ENCODE measurements at regions not wholly inside any gene's neighbourhood (a gene's known extent, or its start where the extent isn't known, plus 50 kb on each side); places are given as distances from the start of the nearest gene placed in this dataset.

GRCh38 chr4:100086766-100087431 lies 103.4 kb downstream of the DDIT4L start:
- Histone ChIP-seq H3K27ac (ENCODE audit: extremely low read depth, low read depth, low read length) (no peak overlapping the region), H3K79me2 (ENCODE audit: control insufficient read depth, insufficient read depth, low read length) (no peaks in the 10 kb centered on the region), H3K9me3 (replicated peaks; ENCODE audit: control insufficient read depth, insufficient read depth, low read depth, low read length) (no peaks in the 10 kb centered on the region), H3K36me3 (ENCODE audit: control insufficient read depth, insufficient read depth, low read length) (no peaks in the 10 kb centered on the region), H3K9ac (ENCODE audit: insufficient read depth in 1 of 2, low read depth in 2 of 2, low read length in 2 of 2) (no peak overlapping the region), H4K20me1 (replicated peaks; ENCODE audit: control insufficient read depth, insufficient read depth, low read length) (no peaks in the 10 kb centered on the region), H3K4me2 (ENCODE audit: insufficient read depth, low read length) (no peak overlapping the region), H3K9me1 (ENCODE audit: control insufficient read depth, insufficient read depth, low read length) (no peaks in the 10 kb centered on the region), H2AFZ (ENCODE audit: low read depth, low read length) (no peak overlapping the region), H3K27me3 (ENCODE audit: control insufficient read depth in 2 of 2, insufficient read depth in 2 of 2, low read length in 2 of 2) (no peaks in the 10 kb centered on the region), H3K4me1 (replicated peaks in 1 of 2; ENCODE audit: control insufficient read depth in 2 of 2, insufficient read depth in 2 of 2, low read length in 2 of 2) (no peaks in the 10 kb centered on the region), H3K4me3 (no peak overlapping the region)
- in situ Hi-C loops (cut with MboI) (no loop called here), intact Hi-C loops (cut with micrococcal nuclease) (no loop called here)
- ATAC-seq (no peak), FAIRE-seq (no peak), DNase-seq (ENCODE audit: extremely low read depth in 1 of 4, low spot score in 3 of 4) (no peak)
- 0% methylated on average over 6 of the region's 6 CpGs for WGBS (ENCODE audit: insufficient coverage, low coverage, missing lambda C conversion rate)
- ChIA-PET POLR2A (interaction anchor here (0.6 kb wide), 1 partner anchor 141 kb away, joined by 3 read pairs; no protein-coding TSS in a partner anchor), CTCF (ENCODE audit: low intra/inter-chr PET ratio) (no interaction called here)
- no TSS peak for BruUV-seq (replicated peaks)
- TF ChIP-seq NR2C2 (CRISPR knock-in tag; IDR thresholded peaks at IDR 0.05) (no peak), NR2C2 (tag; IDR thresholded peaks at IDR 0.05) (no peak), SP1 (CRISPR knock-in tag; IDR thresholded peaks at IDR 0.05) (no peak), MTF1 (CRISPR knock-in tag; IDR thresholded peaks at IDR 0.05; ENCODE audit: borderline replicate concordance) (no peak), ZKSCAN8 (CRISPR knock-in tag; IDR thresholded peaks at IDR 0.05) (no peak), HDAC8 (tag; IDR thresholded peaks at IDR 0.05) (no peak), MXI1 (IDR thresholded peaks at IDR 0.05; ENCODE audit: low read depth, low read length) (no peak), GTF2F1 (IDR thresholded peaks at IDR 0.05; ENCODE audit: low read depth, low read length) (no peak), MEF2D (tag; conservative IDR thresholded peaks at IDR 0.05; ENCODE audit: low read depth) (no peak), CREM (IDR thresholded peaks at IDR 0.05; ENCODE audit: low read depth) (no peak), ESRRA (IDR thresholded peaks at IDR 0.05; ENCODE audit: borderline replicate concordance, low read depth) (no peak), GATAD2A (IDR thresholded peaks at IDR 0.05) (no peak), TAL1 (IDR thresholded peaks at IDR 0.05) (no peak)

Data from K562 (cell line).